ENCODE measurements at regions not wholly inside any gene's neighbourhood (a gene's known extent, or its start where the extent isn't known, plus 50 kb on each side); places are given as distances from the start of the nearest gene placed in this dataset.

GRCh38 chr12:58452546-58452945 is 467.8 kb downstream of the LRIG3 start:
- Histone ChIP-seq H3K4me1 (no peaks in the 10 kb centered on the region), H3K36me3 (ENCODE audit: insufficient read depth in 1 of 2, low read depth in 1 of 2) (no peaks in the 10 kb centered on the region), H3K9me3 (no peaks in the 10 kb centered on the region), H3K27me3 (ENCODE audit: insufficient read depth in 3 of 3, low read length in 2 of 3) (peaks cover 0 to 2% (median 0%) of the 10 kb centered on the region in 3 donors), H3K4me3 (no peak overlapping the region), H3K27ac (no peak overlapping the region)
- WGBS, 3 donors, result 44 to 86% (median 79%) methylated on average over 2 of the region's 2 CpGs
- intact Hi-C loops (cut with DNase I), result no loop called here
- no peak for TF ChIP-seq CTCF (IDR thresholded peaks at IDR 0.05)
- ATAC-seq, result no peak
- no peak for DNase-seq

- ATAC-seq (no peak), DNase-seq (no peak)
- Histone ChIP-seq H3K9me3 (no peaks in the 10 kb centered on the region), H3K36me3 (ENCODE audit: insufficient read depth in 1 of 2, low read depth in 1 of 2) (no peaks in the 10 kb centered on the region), H3K27me3 (ENCODE audit: insufficient read depth in 3 of 3, low read length in 2 of 3) (peaks cover 0 to 2% (median 0%) of the 10 kb centered on the region in 3 donors), H3K4me3 (no peak overlapping the region), H3K4me1 (no peaks in the 10 kb centered on the region), H3K27ac (no peak overlapping the region)
- 69 to 97% (median 93%) methylated on average over 3 of the region's 3 CpGs for WGBS, 3 donors
- no peak for TF ChIP-seq CTCF (IDR thresholded peaks at IDR 0.05)
- intact Hi-C loops (cut with DNase I), result no loop called here
Measured at GRCh38 chr12:58453306-58453705, 467.0 kb downstream of the LRIG3 start.

- Histone ChIP-seq H3K4me1 (no peaks in the 10 kb centered on the region), H3K36me3 (ENCODE audit: insufficient read depth in 1 of 2, low read depth in 1 of 2) (no peaks in the 10 kb centered on the region), H3K27ac (no peak overlapping the region), H3K9me3 (no peaks in the 10 kb centered on the region), H3K27me3 (ENCODE audit: insufficient read depth in 3 of 3, low read length in 2 of 3) (peaks cover 0 to 2% (median 0%) of the 10 kb centered on the region in 3 donors), H3K4me3 (no peak overlapping the region)
- no peak for DNase-seq
- ATAC-seq, result no peak
- 73 to 84% (median 74%) methylated on average over 1 of the region's 1 CpG for WGBS, 3 donors
- intact Hi-C loops (cut with DNase I), result no loop called here
- TF ChIP-seq CTCF (IDR thresholded peaks at IDR 0.05), result no peak
Measured at GRCh38 chr12:58455136-58455535, 465.2 kb downstream of the LRIG3 start.

- H3K4me1 ChIP-seq, result no peaks in the 10 kb centered on the region
- WGBS, 3 donors, result 66 to 75% (median 70%) methylated on average over 1 of the region's 1 CpG
Measured at GRCh38 chr12:58458102-58458501, 462.2 kb downstream of the LRIG3 start.

More at GRCh38 chr12:58458102-58458501, 462.2 kb downstream of the LRIG3 start:
- TF ChIP-seq CTCF (IDR thresholded peaks at IDR 0.05), result no peak
- DNase-seq, result no peak
- H3K36me3 ChIP-seq (ENCODE audit: insufficient read depth in 1 of 2, low read depth in 1 of 2), result no peaks in the 10 kb centered on the region
- H3K27me3 ChIP-seq (ENCODE audit: insufficient read depth in 3 of 3, low read length in 2 of 3), result peaks cover 0 to 2% (median 0%) of the 10 kb centered on the region in 3 donors
- intact Hi-C loops (cut with DNase I), result no loop called here
- no peak for ATAC-seq
- H3K27ac ChIP-seq, result no peak overlapping the region
- no peak overlapping the region for H3K4me3 ChIP-seq
- H3K9me3 ChIP-seq, result no peaks in the 10 kb centered on the region
